ENCODE measurements at regions not wholly inside any gene's neighbourhood (a gene's known extent, or its start where the extent isn't known, plus 50 kb on each side); places are given as distances from the start of the nearest gene placed in this dataset.
"Not testable (repeated sequence)": the region's sequence is repeated elsewhere in the genome, so short reads cannot be mapped to it uniquely, and the experiment has no call there.

GRCh38 chrY:11156100-11156499 lies 1544.9 kb upstream of the USP9Y start:
- TF ChIP-seq CTCF (IDR thresholded peaks at IDR 0.05): peak; percentile 39; the same call in 1 of the 2 replicates
- not testable (repeated sequence) for H3K27me3 Mint-ChIP-seq (ENCODE audit: insufficient read depth)

GRCh38 chrY:11156846-11157245 lies 1544.2 kb upstream of the USP9Y start:
- not testable (repeated sequence) for H3K27me3 Mint-ChIP-seq (ENCODE audit: insufficient read depth); H3K36me3 Mint-ChIP-seq (ENCODE audit: low read depth); H3K27ac Mint-ChIP-seq; H3K9me3 Mint-ChIP-seq; H3K4me3 Mint-ChIP-seq; H3K4me1 Mint-ChIP-seq (ENCODE audit: low read depth)
- DNase-seq: peak; percentile 12

More at GRCh38 chrY:11156100-11156499, 1544.9 kb upstream of the USP9Y start:
- not testable (repeated sequence) for H3K9me3 Mint-ChIP-seq; H3K4me1 Mint-ChIP-seq (ENCODE audit: low read depth); H3K27ac Mint-ChIP-seq; H3K36me3 Mint-ChIP-seq (ENCODE audit: low read depth); DNase-seq; H3K4me3 Mint-ChIP-seq

GRCh38 chrY:11177033-11177432 lies 1524.0 kb upstream of the USP9Y start:
- H3K27ac Mint-ChIP-seq; H3K4me3 Mint-ChIP-seq; H3K9me3 Mint-ChIP-seq; H3K27me3 Mint-ChIP-seq (ENCODE audit: insufficient read depth); H3K36me3 Mint-ChIP-seq (ENCODE audit: low read depth); DNase-seq; H3K4me1 Mint-ChIP-seq (ENCODE audit: low read depth): not testable (repeated sequence)

GRCh38 chrY:11201133-11201532 lies 1499.9 kb upstream of the USP9Y start:
- H3K27ac Mint-ChIP-seq; H3K4me1 Mint-ChIP-seq (ENCODE audit: low read depth); DNase-seq; H3K27me3 Mint-ChIP-seq (ENCODE audit: insufficient read depth); H3K4me3 Mint-ChIP-seq; H3K36me3 Mint-ChIP-seq (ENCODE audit: low read depth); H3K9me3 Mint-ChIP-seq: not testable (repeated sequence)

- H3K4me1 Mint-ChIP-seq (ENCODE audit: low read depth): not testable (repeated sequence)
These were observed 1486.2 kb upstream of the USP9Y start for GRCh38 chrY:11214851-11215250.

More at GRCh38 chrY:11214851-11215250, 1486.2 kb upstream of the USP9Y start:
- H3K27ac Mint-ChIP-seq: peak overlapping the region; percentile 86; the same call in 1 of the 2 replicates
- peak; percentile 74 for DNase-seq
- H3K36me3 Mint-ChIP-seq (ENCODE audit: low read depth); H3K9me3 Mint-ChIP-seq; H3K27me3 Mint-ChIP-seq (ENCODE audit: insufficient read depth): not testable (repeated sequence)
- H3K4me3 Mint-ChIP-seq: peak overlapping the region; percentile 89
